ENCODE measurements at regions not wholly inside any gene's neighbourhood (a gene's known extent, or its start where the extent isn't known, plus 50 kb on each side); places are given as distances from the start of the nearest gene placed in this dataset.

DNA sequence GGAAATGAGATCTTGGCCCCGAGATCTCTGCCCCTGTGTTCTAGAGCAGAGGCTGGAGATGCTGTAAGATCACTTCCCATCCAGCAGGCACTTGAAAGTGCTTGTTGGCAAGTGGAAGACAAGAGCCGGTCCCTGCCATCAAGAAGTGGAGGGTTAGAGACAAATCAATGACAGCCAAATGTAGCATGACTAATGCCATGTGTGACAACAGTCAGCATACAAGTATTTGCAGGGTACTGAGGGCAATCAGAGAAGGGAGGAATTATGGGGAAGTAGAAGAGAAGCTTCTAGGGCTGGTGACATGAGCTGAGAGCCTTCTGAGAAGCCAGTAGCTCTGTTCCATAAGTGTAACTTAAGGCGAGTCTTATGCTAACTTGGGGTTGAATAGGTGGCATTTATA, 58.6 kb downstream of the TMEM17 start:
- Histone ChIP-seq H3K36me3 (ENCODE audit: insufficient read depth, low read depth, low read length) (no peaks in the 10 kb centered on the region), H3K4me3 (ENCODE audit: low read length) (no peak overlapping the region), H3K9ac (ENCODE audit: low read depth, low read length) (no peak overlapping the region), H3K27me3 (ENCODE audit: insufficient read depth, low read length) (no peaks in the 10 kb centered on the region; the same call in 1 of the 2 replicates), H3K27ac (ENCODE audit: low read length) (no peak overlapping the region), H3K4me1 (ENCODE audit: insufficient read depth, low read length) (no peaks in the 10 kb centered on the region), H3K9me3 (ENCODE audit: insufficient read depth, low read depth, low read length) (no peaks in the 10 kb centered on the region)

DNA sequence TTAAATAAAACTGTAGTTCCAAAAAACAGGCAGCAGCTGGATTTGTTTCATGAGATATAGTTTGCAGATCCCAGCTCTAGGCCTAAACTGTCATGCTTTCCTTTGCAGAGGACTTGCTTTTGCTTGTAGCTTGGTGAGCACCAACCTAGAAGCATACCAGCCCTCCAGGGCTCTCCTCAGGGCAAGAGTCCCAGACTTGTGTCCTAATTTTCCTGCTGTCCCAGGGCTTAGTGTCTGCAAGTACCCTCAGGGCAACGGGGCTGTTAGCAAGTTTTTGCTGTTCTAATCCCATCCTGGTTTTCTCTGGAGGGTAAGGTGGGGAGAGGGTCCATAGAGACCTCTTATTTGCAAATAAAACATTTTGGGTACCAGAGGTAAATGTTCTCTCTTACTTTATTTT, 59.5 kb downstream of the TMEM17 start:
- Histone ChIP-seq H3K36me3 (ENCODE audit: insufficient read depth, low read depth, low read length) (no peaks in the 10 kb centered on the region), H3K9ac (ENCODE audit: low read depth, low read length) (no peak overlapping the region), H3K27ac (ENCODE audit: low read length) (no peak overlapping the region), H3K9me3 (ENCODE audit: insufficient read depth, low read depth, low read length) (no peaks in the 10 kb centered on the region), H3K27me3 (ENCODE audit: insufficient read depth, low read length) (no peaks in the 10 kb centered on the region; the same call in 1 of the 2 replicates), H3K4me3 (ENCODE audit: low read length) (no peak overlapping the region), H3K4me1 (ENCODE audit: insufficient read depth, low read length) (no peaks in the 10 kb centered on the region)

DNA sequence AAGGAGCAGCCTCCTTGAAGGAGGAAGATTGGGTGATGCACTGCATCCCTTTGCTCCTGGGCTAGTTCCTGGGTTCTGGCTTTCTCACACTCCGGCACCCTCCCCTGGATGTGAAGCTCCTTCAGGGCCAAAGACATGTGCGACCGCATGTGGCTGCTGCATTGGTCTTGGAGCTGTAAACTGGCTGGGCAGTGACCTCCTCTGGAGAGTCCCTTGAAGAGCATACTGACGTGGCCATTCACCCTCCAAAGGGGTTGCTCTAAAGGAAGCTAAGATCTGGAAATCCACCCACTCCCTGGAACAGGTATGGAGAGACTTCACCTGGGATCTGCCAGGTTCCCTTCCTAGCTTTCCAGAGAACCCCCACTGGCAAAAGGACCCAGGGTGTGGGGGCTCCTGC, 62.1 kb downstream of the TMEM17 start:
- Histone ChIP-seq H3K36me3 (ENCODE audit: insufficient read depth, low read depth, low read length) (no peaks in the 10 kb centered on the region), H3K9me3 (ENCODE audit: insufficient read depth, low read depth, low read length) (no peaks in the 10 kb centered on the region), H3K9ac (ENCODE audit: low read depth, low read length) (no peak overlapping the region)

DNA sequence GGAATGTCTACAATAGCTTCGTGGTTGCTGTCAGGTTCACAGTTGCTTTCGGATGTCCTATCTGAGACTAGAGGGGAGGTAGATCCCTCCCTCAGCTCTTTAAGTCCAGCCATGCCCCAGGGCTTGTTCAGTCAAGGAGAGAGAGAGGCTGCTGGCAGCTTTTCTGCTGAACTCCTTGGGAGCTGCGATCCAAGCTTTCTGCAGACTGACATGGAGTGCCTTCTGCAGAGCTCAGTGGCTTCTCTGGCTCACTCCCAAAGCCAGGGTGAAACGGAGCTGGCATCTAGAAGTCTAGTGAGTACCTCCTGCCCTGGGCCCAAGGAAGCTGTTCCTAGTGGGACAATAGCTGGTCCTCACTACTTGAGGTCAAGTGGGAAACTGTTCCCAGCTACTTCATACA, 62.5 kb downstream of the TMEM17 start:
- H3K4me3 ChIP-seq (ENCODE audit: low read length), result no peak overlapping the region
- no peaks in the 10 kb centered on the region for H3K36me3 ChIP-seq (ENCODE audit: insufficient read depth, low read depth, low read length)
- no peaks in the 10 kb centered on the region for H3K27me3 ChIP-seq (ENCODE audit: insufficient read depth, low read length)
- no peaks in the 10 kb centered on the region for H3K4me1 ChIP-seq (ENCODE audit: insufficient read depth, low read length)
- H3K9me3 ChIP-seq (ENCODE audit: insufficient read depth, low read depth, low read length), result no peaks in the 10 kb centered on the region
- no peak overlapping the region for H3K9ac ChIP-seq (ENCODE audit: low read depth, low read length)
- H3K27ac ChIP-seq (ENCODE audit: low read length), result no peak overlapping the region

More for the DNA sequence above, 62.1 kb downstream of the TMEM17 start:
- no peaks in the 10 kb centered on the region; the same call in 1 of the 2 replicates for H3K27me3 ChIP-seq (ENCODE audit: insufficient read depth, low read length)
- no peaks in the 10 kb centered on the region for H3K4me1 ChIP-seq (ENCODE audit: insufficient read depth, low read length)
- H3K27ac ChIP-seq (ENCODE audit: low read length), result no peak overlapping the region
- no peak overlapping the region for H3K4me3 ChIP-seq (ENCODE audit: low read length)

DNA sequence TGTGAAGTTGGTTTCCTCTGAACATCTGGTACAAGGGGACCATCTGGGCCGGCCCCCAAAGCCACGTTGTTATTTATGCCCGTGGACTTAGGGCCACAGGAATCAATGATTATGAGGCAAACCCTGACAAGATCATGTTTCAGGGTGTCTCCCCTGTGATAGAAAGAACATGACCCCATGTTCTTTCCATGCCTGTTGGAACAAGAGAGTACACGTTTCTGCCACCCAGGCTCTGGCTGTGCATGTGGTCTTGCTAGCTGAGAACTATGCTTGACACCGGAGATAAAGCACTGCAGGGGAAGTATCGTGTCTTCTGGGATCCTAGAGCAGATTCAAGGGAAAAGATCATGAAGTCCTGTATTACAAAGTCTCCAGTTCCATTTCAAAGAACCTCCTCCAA, 64.2 kb downstream of the TMEM17 start:
- no peaks in the 10 kb centered on the region for H3K36me3 ChIP-seq (ENCODE audit: insufficient read depth, low read depth, low read length)
- H3K4me1 ChIP-seq (ENCODE audit: insufficient read depth, low read length), result no peaks in the 10 kb centered on the region
- no peak overlapping the region for H3K27ac ChIP-seq (ENCODE audit: low read length)
- H3K9ac ChIP-seq (ENCODE audit: low read depth, low read length), result no peak overlapping the region
- no peaks in the 10 kb centered on the region for H3K9me3 ChIP-seq (ENCODE audit: insufficient read depth, low read depth, low read length)
- H3K4me3 ChIP-seq (ENCODE audit: low read length), result no peak overlapping the region
- no peaks in the 10 kb centered on the region for H3K27me3 ChIP-seq (ENCODE audit: insufficient read depth, low read length)

DNA sequence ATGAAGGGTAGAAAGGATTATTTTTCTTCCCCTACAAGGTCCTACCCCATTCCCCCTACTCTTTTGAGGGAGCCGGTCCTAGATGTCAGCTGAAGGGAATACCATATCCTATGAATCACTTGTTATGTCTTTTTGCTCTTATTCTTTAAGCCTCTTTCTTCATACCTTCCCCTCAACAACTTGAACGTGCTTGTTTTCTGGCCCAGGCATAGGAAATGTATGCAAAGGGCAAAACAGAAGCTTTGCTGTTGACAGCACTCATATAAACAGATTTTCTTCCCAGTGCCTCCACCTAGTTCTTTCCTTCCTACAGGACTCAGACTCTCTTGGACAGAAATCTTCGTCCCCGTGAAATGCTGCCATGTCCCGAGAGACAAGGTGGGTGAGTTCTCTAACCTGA, 64.6 kb downstream of the TMEM17 start:
- no peaks in the 10 kb centered on the region for H3K27me3 ChIP-seq (ENCODE audit: insufficient read depth, low read length)
- no peak overlapping the region for H3K9ac ChIP-seq (ENCODE audit: low read depth, low read length)
- no peaks in the 10 kb centered on the region for H3K4me1 ChIP-seq (ENCODE audit: insufficient read depth, low read length)
- no peaks in the 10 kb centered on the region for H3K36me3 ChIP-seq (ENCODE audit: insufficient read depth, low read depth, low read length)
- no peak overlapping the region for H3K4me3 ChIP-seq (ENCODE audit: low read length)
- no peak overlapping the region for H3K27ac ChIP-seq (ENCODE audit: low read length)
- H3K9me3 ChIP-seq (ENCODE audit: insufficient read depth, low read depth, low read length), result no peaks in the 10 kb centered on the region

DNA sequence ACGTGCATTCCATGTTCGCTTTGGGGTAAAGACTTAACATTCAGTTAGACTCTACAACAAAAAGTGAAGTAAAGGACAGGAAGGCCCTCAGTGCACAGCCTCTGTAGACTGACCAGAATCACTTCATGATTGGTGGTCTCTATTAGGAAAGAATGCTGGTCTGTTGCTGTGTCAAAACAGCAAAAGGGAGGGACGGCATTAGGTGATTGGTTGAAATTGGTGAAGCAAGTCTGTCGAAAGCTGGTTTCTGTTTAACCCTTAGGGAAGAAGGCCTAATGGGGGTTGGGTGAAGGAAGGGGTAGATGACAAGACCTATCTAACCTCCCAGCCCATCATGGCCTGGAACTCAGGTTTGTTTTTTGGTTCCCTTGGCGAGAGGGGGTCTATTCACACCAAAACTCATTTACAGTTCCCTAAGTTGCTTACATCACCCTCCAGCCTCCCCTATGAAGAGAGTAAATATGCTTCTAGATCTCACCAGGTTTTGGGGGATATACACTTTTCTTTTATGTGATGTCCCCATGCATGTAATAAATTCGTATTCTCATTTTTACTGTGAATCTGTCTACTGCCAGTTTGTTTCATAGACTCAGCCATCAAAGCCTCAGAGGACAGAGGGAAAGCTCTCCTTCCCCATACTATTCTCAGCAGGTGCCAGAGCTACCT, 65.6 kb downstream of the TMEM17 start:
- no peak overlapping the region for H3K4me3 ChIP-seq (ENCODE audit: low read length)
- no peak overlapping the region for H3K9ac ChIP-seq (ENCODE audit: low read depth, low read length)
- no peak overlapping the region for H3K27ac ChIP-seq (ENCODE audit: low read length)
- no peaks in the 10 kb centered on the region for H3K36me3 ChIP-seq (ENCODE audit: insufficient read depth, low read depth, low read length)
- no peaks in the 10 kb centered on the region for H3K4me1 ChIP-seq (ENCODE audit: insufficient read depth, low read length)
- no peaks in the 10 kb centered on the region for H3K27me3 ChIP-seq (ENCODE audit: insufficient read depth, low read length)
- no peaks in the 10 kb centered on the region for H3K9me3 ChIP-seq (ENCODE audit: insufficient read depth, low read depth, low read length)

DNA sequence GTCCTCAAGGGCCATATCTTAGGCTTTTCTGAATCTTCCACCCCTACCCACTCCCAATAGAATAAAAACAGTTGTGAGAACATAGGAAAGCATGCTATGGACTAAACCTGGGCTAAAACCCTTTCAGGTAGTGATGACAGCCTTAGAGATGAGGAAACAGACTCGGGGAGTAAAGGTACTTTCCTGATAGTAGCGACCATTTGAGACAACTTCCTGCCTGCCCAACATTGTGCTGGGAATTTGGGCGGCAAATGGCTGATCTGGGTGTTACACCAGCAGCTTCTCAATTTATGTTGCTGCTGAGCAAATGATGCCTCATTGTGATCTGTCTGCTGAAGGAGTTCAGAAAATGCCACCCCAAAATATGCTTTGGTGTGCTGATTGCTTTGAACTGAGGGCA, 66.6 kb downstream of the TMEM17 start:
- Histone ChIP-seq H3K36me3 (ENCODE audit: insufficient read depth, low read depth, low read length) (no peaks in the 10 kb centered on the region), H3K4me3 (ENCODE audit: low read length) (no peak overlapping the region), H3K4me1 (ENCODE audit: insufficient read depth, low read length) (no peaks in the 10 kb centered on the region), H3K27me3 (ENCODE audit: insufficient read depth, low read length) (no peaks in the 10 kb centered on the region), H3K27ac (ENCODE audit: low read length) (no peak overlapping the region), H3K9me3 (ENCODE audit: insufficient read depth, low read depth, low read length) (no peaks in the 10 kb centered on the region), H3K9ac (ENCODE audit: low read depth, low read length) (no peak overlapping the region)

DNA sequence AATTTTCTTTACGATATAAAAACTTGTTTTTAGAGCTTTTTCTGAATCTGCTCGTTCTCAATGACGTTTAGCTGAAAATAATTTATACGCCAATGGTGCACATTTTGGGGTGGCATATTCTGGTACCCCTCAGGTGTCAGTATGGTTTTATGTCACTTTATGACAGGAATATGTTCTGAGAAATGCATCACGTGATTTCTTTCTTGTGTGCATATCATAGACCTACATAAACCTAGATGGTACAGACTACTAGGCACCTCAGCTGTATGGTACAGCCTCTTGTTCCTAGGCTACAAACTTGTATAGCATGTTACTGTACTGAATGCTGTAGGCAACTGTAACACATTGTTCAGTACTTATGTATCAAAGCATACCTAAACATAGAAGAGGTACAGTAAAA, 68.2 kb downstream of the TMEM17 start:
- no peak overlapping the region for H3K9ac ChIP-seq (ENCODE audit: low read depth, low read length)
- no peak overlapping the region for H3K27ac ChIP-seq (ENCODE audit: low read length)
- H3K36me3 ChIP-seq (ENCODE audit: insufficient read depth, low read depth, low read length), result no peaks in the 10 kb centered on the region
- no peak overlapping the region for H3K4me3 ChIP-seq (ENCODE audit: low read length)
- no peaks in the 10 kb centered on the region for H3K4me1 ChIP-seq (ENCODE audit: insufficient read depth, low read length)
- no peaks in the 10 kb centered on the region for H3K27me3 ChIP-seq (ENCODE audit: insufficient read depth, low read length)
- no peaks in the 10 kb centered on the region for H3K9me3 ChIP-seq (ENCODE audit: insufficient read depth, low read depth, low read length)

DNA sequence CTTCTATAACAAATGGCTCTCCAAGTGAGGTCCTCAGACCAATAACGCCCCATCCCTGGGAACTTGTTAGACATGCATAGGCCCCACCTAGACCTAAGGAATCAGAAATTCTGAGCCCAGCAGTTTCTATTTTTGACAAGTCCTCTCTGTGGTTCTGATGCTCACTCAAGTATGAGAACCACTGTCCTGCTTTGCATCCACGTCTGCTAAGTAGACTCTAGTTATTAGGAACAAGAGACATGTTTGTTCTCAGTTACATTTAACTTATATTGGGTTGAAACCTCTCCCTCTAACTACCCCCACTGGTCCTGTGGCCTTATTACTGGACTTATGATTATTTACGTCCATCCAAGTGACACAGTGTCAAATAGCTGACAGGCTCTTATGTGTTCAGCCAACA, 70.3 kb downstream of the TMEM17 start:
- Histone ChIP-seq H3K27ac (ENCODE audit: low read length) (no peak overlapping the region), H3K9me3 (ENCODE audit: insufficient read depth, low read depth, low read length) (no peaks in the 10 kb centered on the region), H3K9ac (ENCODE audit: low read depth, low read length) (no peak overlapping the region), H3K36me3 (ENCODE audit: insufficient read depth, low read depth, low read length) (no peaks in the 10 kb centered on the region), H3K4me3 (ENCODE audit: low read length) (no peak overlapping the region), H3K4me1 (ENCODE audit: insufficient read depth, low read length) (no peaks in the 10 kb centered on the region), H3K27me3 (ENCODE audit: insufficient read depth, low read length) (no peaks in the 10 kb centered on the region)

DNA sequence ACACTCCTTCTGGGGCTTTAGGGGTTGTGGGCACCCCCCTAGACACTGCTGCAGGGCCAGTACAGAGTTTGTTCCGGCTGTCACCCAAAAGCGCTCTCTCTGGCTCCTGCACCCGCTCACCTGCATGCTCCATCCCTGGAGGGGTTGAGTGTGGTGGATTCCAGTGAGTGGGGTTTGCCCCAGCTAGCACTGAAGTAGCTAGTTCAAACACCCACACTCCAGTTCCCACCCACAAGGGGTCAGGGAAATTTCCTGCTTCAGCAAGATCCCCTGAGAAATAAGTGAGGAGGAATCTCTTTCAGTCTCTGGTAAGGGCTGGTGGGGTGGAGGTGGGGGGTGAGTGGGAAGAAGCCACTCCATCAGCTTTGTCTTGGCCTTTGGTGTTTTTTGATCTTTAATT, 73.6 kb downstream of the TMEM17 start:
- Histone ChIP-seq H3K4me1 (ENCODE audit: insufficient read depth, low read length) (no peaks in the 10 kb centered on the region), H3K27ac (ENCODE audit: low read length) (no peak overlapping the region), H3K9ac (ENCODE audit: low read depth, low read length) (no peak overlapping the region), H3K4me3 (ENCODE audit: low read length) (no peak overlapping the region), H3K27me3 (ENCODE audit: insufficient read depth, low read length) (no peaks in the 10 kb centered on the region), H3K36me3 (ENCODE audit: insufficient read depth, low read depth, low read length) (no peaks in the 10 kb centered on the region), H3K9me3 (ENCODE audit: insufficient read depth, low read depth, low read length) (no peaks in the 10 kb centered on the region; the same call in 1 of the 2 replicates)

DNA sequence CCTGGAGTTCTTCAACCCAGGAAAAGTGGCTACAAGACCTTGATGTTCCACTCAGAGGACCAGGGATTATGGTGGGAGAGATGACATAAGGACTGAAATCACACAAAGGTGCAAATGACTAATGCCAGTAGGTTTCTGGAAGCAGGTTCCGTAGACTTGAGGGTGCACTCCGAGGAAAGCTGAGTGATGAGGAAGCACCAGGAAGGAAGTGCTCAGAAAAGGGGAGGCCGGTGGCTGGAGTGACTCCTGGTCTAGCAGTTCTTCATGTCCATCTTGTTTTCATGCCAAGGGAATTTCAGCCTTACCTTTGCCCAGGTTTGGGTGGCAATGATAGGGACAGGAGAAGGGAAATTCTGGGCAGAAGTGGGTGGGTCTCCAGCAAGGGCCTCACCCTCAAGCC, 74.5 kb downstream of the TMEM17 start:
- Histone ChIP-seq H3K4me3 (ENCODE audit: low read length) (no peak overlapping the region), H3K27ac (ENCODE audit: low read length) (no peak overlapping the region), H3K27me3 (ENCODE audit: insufficient read depth, low read length) (no peaks in the 10 kb centered on the region), H3K36me3 (ENCODE audit: insufficient read depth, low read depth, low read length) (no peaks in the 10 kb centered on the region), H3K9me3 (ENCODE audit: insufficient read depth, low read depth, low read length) (no peaks in the 10 kb centered on the region; the same call in 1 of the 2 replicates), H3K9ac (ENCODE audit: low read depth, low read length) (no peak overlapping the region), H3K4me1 (ENCODE audit: insufficient read depth, low read length) (no peaks in the 10 kb centered on the region)

All from iPS-20b (cell line).